Sigmoid colon (tissue), 4 donors: ENCODE measurements at regions not wholly inside any gene's neighbourhood (a gene's known extent, or its start where the extent isn't known, plus 50 kb on each side); places are given as distances from the start of the nearest gene placed in this dataset.

ENCODE experiments used
- CTCF ChIP-seq, 4 experiments: fragments of 450-650 bp in 3 of 4; fragments of 200-600 bp in 1 of 4; IDR thresholded peaks; one replicate each; pipeline ENCODE4 v1.5.1; 2016 to 2019; ENCODE audit warnings: antibody characterized with exemption in 4 of 4, mild to moderate bottlenecking in 3 of 4, moderate library complexity in 2 of 4
- EP300 ChIP-seq, 4 donors: sonication (generic); formaldehyde crosslinking; IDR thresholded peaks; one replicate each; pipeline ENCODE4 v1.6.1; 2017; ENCODE audit warnings: antibody characterized with exemption in 4 of 4
- POLR2A ChIP-seq, 2 donors: fragments of 450-650 bp; IDR thresholded peaks; one replicate each; pipeline ENCODE4 v1.6.1; 2016; ENCODE audit warnings: antibody characterized with exemption in 2 of 2, mild to moderate bottlenecking in 2 of 2, moderate library complexity in 2 of 2
- POLR2AphosphoS5 ChIP-seq, 4 donors: sonication (generic); formaldehyde crosslinking; IDR thresholded peaks; one replicate each; pipeline ENCODE4 v1.6.1; 2017; ENCODE audit warnings: antibody characterized with exemption in 4 of 4

GRCh38 chr1:38585460-38585859, 274.1 kb downstream of the RRAGC start:
- TF ChIP-seq CTCF (IDR thresholded peaks at IDR 0.05) (no peak), POLR2AphosphoS5 (IDR thresholded peaks at IDR 0.05) (no peak), EP300 (IDR thresholded peaks at IDR 0.05) (no peak), POLR2A (IDR thresholded peaks at IDR 0.05) (no peak)
